OCI-LY1 (cell line): ENCODE measurements at regions not wholly inside any gene's neighbourhood (a gene's known extent, or its start where the extent isn't known, plus 50 kb on each side); places are given as distances from the start of the nearest gene placed in this dataset.

Source experiments
- H2AFZ ChIP-seq: fragments of 200-600 bp; sonication (generic), shearing (Covaris generic); 2 replicates; pipeline ENCODE4 v1.6.0; 2014; ENCODE audit warnings: antibody characterized with exemption, mild to moderate bottlenecking, low read length
- H3F3A ChIP-seq: fragments of 200-600 bp; sonication (generic), shearing (Covaris generic); 2 replicates; pipeline ENCODE4 v1.6.0; 2014; ENCODE audit warnings: mild to moderate bottlenecking, antibody characterized with exemption, low read length, moderate library complexity; ENCODE audit not compliant: insufficient read depth
- H3K27ac ChIP-seq: fragments of 200-600 bp; sonication (generic); 2 replicates; pipeline ENCODE4 v1.5.1; 2014; ENCODE audit warnings: low read length, mixed run types, mild to moderate bottlenecking, low read depth; ENCODE audit not compliant: poor library complexity, severe bottlenecking
- H3K27me3 ChIP-seq: fragments of 200-600 bp; sonication (generic); 2 replicates; pipeline ENCODE4 v1.6.0; 2014; ENCODE audit warnings: antibody characterized with exemption, mild to moderate bottlenecking, low read length, moderate library complexity; ENCODE audit not compliant: insufficient read depth
- H3K36me3 ChIP-seq: fragments of 200-600 bp; sonication (generic); 2 replicates; pipeline ENCODE4 v1.6.1; 2014; ENCODE audit warnings: mild to moderate bottlenecking, antibody characterized with exemption, low read length, moderate library complexity, mixed read lengths; ENCODE audit not compliant: insufficient read depth
- H3K4me1 ChIP-seq: fragments of 200-600 bp; sonication (generic); 2 replicates; pipeline ENCODE4 v1.5.1; 2014; ENCODE audit warnings: mild to moderate bottlenecking, low read length, moderate library complexity; ENCODE audit not compliant: insufficient read depth, severe bottlenecking
- H3K4me2 ChIP-seq: fragments of 200-600 bp; sonication (generic), shearing (Covaris generic); 2 replicates; pipeline ENCODE4 v1.6.1; 2014; ENCODE audit warnings: low read length
- H3K4me3 ChIP-seq: fragments of 200-600 bp; sonication (generic); 2 replicates; pipeline ENCODE4 v1.5.1; 2014; ENCODE audit warnings: low read length, low read depth, mild to moderate bottlenecking, mixed read lengths; ENCODE audit not compliant: poor library complexity, severe bottlenecking
- H3K79me2 ChIP-seq: fragments of 200-600 bp; shearing (Covaris generic); 2 replicates; pipeline ENCODE4 v1.6.1; 2016; ENCODE audit warnings: mixed run types, low read length, mixed read lengths; ENCODE audit not compliant: insufficient read depth
- H3K9ac ChIP-seq: fragments of 200-600 bp; sonication (generic), shearing (Covaris generic); 2 replicates; pipeline ENCODE4 v1.6.1; 2014; ENCODE audit warnings: mild to moderate bottlenecking, low read length, mixed read lengths
- H3K9me2 ChIP-seq: fragments of 200-600 bp; sonication (generic), shearing (Covaris generic); 2 replicates; pipeline ENCODE4 v1.6.1; 2014; ENCODE audit warnings: low read depth, mild to moderate bottlenecking, low read length, mixed read lengths
- H3K9me3 ChIP-seq: fragments of 200-600 bp; shearing (Covaris generic); 2 replicates; pipeline ENCODE4 v1.6.1; 2014; ENCODE audit warnings: low read length, mixed read lengths
- H4K20me1 ChIP-seq: fragments of 200-600 bp; sonication (generic), shearing (Covaris generic); 2 replicates; pipeline ENCODE4 v1.6.0; 2016; ENCODE audit warnings: mild to moderate bottlenecking, low read length; ENCODE audit not compliant: insufficient read depth
- CTCF ChIP-seq: fragments of 200-600 bp; sonication (generic), shearing (Covaris generic); IDR thresholded peaks from 2 replicates; pipeline ENCODE4 v1.5.1; 2017; ENCODE audit warnings: mild to moderate bottlenecking, antibody characterized with exemption, low read length, moderate library complexity, mixed read lengths
- EZH2 ChIP-seq: fragments of 200-600 bp; sonication (generic), shearing (Covaris generic); IDR thresholded peaks from 2 replicates; pipeline ENCODE4 v1.8.0; 2017; ENCODE audit warnings: borderline replicate concordance, mixed run types, mild to moderate bottlenecking, antibody characterized with exemption, low read length, moderate library complexity, mixed read lengths

GRCh38 chr16:79950932-79951719, 350.6 kb upstream of the MAF start:
- no peaks in the 10 kb centered on the region for H3K27me3 ChIP-seq
- H3K4me2 ChIP-seq, result no peak overlapping the region
- no peaks in the 10 kb centered on the region for H3K9me2 ChIP-seq
- H3F3A ChIP-seq, result no peaks in the 10 kb centered on the region
- H3K27ac ChIP-seq, result no peak overlapping the region
- H3K79me2 ChIP-seq, result no peaks in the 10 kb centered on the region
- H3K4me1 ChIP-seq, result no peaks in the 10 kb centered on the region
- no peaks in the 10 kb centered on the region for H3K36me3 ChIP-seq
- no peak overlapping the region for H3K4me3 ChIP-seq
- no peaks in the 10 kb centered on the region for H3K9me3 ChIP-seq
- H3K9ac ChIP-seq, result no peak overlapping the region
- TF ChIP-seq EZH2 (no peak), CTCF (no peak)
- H2AFZ ChIP-seq, result no peak overlapping the region
- H4K20me1 ChIP-seq, result no peaks in the 10 kb centered on the region

GRCh38 chr16:79949417-79949816, 348.9 kb upstream of the MAF start:
- Histone ChIP-seq H3K4me1 (no peaks in the 10 kb centered on the region), H3K36me3 (no peaks in the 10 kb centered on the region), H2AFZ (no peak overlapping the region), H3K27ac (no peak overlapping the region), H3K79me2 (no peaks in the 10 kb centered on the region), H3K9me2 (no peaks in the 10 kb centered on the region), H3K4me3 (no peak overlapping the region), H4K20me1 (no peaks in the 10 kb centered on the region), H3F3A (no peaks in the 10 kb centered on the region), H3K27me3 (no peaks in the 10 kb centered on the region), H3K4me2 (no peak overlapping the region), H3K9ac (no peak overlapping the region), H3K9me3 (no peaks in the 10 kb centered on the region)
- no peak for TF ChIP-seq CTCF
- no peak for TF ChIP-seq EZH2

- Histone ChIP-seq H3F3A (no peaks in the 10 kb centered on the region), H3K79me2 (no peaks in the 10 kb centered on the region), H3K9me2 (no peaks in the 10 kb centered on the region), H3K27me3 (no peaks in the 10 kb centered on the region), H3K27ac (no peak overlapping the region), H4K20me1 (no peaks in the 10 kb centered on the region), H3K9ac (no peak overlapping the region), H2AFZ (no peak overlapping the region), H3K4me1 (no peaks in the 10 kb centered on the region), H3K36me3 (no peaks in the 10 kb centered on the region), H3K4me3 (no peak overlapping the region), H3K4me2 (no peak overlapping the region), H3K9me3 (no peaks in the 10 kb centered on the region)
- no peak for TF ChIP-seq EZH2
- no peak for TF ChIP-seq CTCF
These were observed 347.2 kb upstream of the MAF start for GRCh38 chr16:79947771-79948170.
